Stimulated activated CD8-positive, alpha-beta memory T cell treated with anti-CD3 and anti-CD28 coated beads, Interleukin-12 subunit alpha, Interleukin-12 subunit beta, amount 100 ng/mL, for 4 hours (primary cell): ENCODE measurements at regions not wholly inside any gene's neighbourhood (a gene's known extent, or its start where the extent isn't known, plus 50 kb on each side); places are given as distances from the start of the nearest gene placed in this dataset.

ENCODE experiments used
- DNase-seq: peaks from one replicate; pipeline ENCODE4 v3.0.0-alpha.2; 2020; ENCODE audit warnings: low read depth

- no peak for DNase-seq
Measured at GRCh38 chr16:88289561-88289960, 93.2 kb upstream of the ZNF469 start.

GRCh38 chr16:88289968-88290401 lies 92.8 kb upstream of the ZNF469 start:
- DNase-seq, result no peak

- no peak for DNase-seq
Measured at GRCh38 chr16:88290850-88291830, 91.6 kb upstream of the ZNF469 start.

GRCh38 chr16:88292007-88292970 lies 90.5 kb upstream of the ZNF469 start:
- no peak for DNase-seq

GRCh38 chr16:88293097-88293496 lies 89.7 kb upstream of the ZNF469 start:
- no peak for DNase-seq

- no peak for DNase-seq
Measured at GRCh38 chr16:88295671-88296436, 86.9 kb upstream of the ZNF469 start.

GRCh38 chr16:88296437-88297177 lies 86.2 kb upstream of the ZNF469 start:
- no peak for DNase-seq

- no peak for DNase-seq
Measured at GRCh38 chr16:88297178-88297720, 85.5 kb upstream of the ZNF469 start.

GRCh38 chr16:88298181-88298832 lies 84.5 kb upstream of the ZNF469 start:
- no peak for DNase-seq

GRCh38 chr16:88298833-88299745 lies 83.7 kb upstream of the ZNF469 start:
- DNase-seq, result no peak

- no peak for DNase-seq
Measured at GRCh38 chr16:88299751-88300462, 82.9 kb upstream of the ZNF469 start.

- DNase-seq, result no peak
Measured at GRCh38 chr16:88300463-88300835, 82.3 kb upstream of the ZNF469 start.

GRCh38 chr16:88301431-88301830 lies 81.3 kb upstream of the ZNF469 start:
- no peak for DNase-seq

GRCh38 chr16:88301886-88302285 lies 80.9 kb upstream of the ZNF469 start:
- no peak for DNase-seq

- no peak for DNase-seq
Measured at GRCh38 chr16:88302666-88303065, 80.1 kb upstream of the ZNF469 start.

- DNase-seq, result no peak
Measured at GRCh38 chr16:88303405-88303804, 79.4 kb upstream of the ZNF469 start.

- DNase-seq, result no peak
Measured at GRCh38 chr16:88303890-88304819, 78.6 kb upstream of the ZNF469 start.
